ENCODE measurements at regions not wholly inside any gene's neighbourhood (a gene's known extent, or its start where the extent isn't known, plus 50 kb on each side); places are given as distances from the start of the nearest gene placed in this dataset.

DNA sequence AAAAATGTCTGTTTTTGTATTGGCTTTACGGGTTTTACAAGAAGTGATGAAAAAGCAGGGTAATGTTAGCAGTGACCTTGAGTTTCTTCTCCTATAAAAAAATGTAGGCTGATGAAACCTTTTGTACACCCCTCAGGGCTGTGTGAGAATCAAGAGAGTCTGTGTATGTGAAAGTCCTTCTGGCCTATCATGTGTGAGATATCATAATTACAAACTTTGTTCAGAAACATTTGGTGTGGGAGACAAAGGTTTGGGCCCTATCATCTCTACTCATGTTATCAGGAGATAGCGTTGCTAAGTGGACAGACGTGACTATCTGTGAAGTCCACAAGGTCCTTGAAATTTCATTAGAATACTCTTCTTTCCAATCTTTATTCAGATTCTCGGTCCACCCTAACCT lies 170.6 kb upstream of the HAND2 start:
- Histone ChIP-seq H3K4me3 (ENCODE audit: low read depth in 1 of 2, low read length in 2 of 2) (no peak overlapping the region), H3K9me3 (ENCODE audit: control insufficient read depth in 2 of 2, insufficient read depth in 1 of 2, low read depth in 1 of 2, low read length in 1 of 2) (no peaks in the 10 kb centered on the region), H3K4me1 (ENCODE audit: control insufficient read depth in 2 of 2, insufficient read depth in 2 of 2, low read length in 1 of 2) (no peaks in the 10 kb centered on the region), H3K27me3 (ENCODE audit: control insufficient read depth in 1 of 2, insufficient read depth in 2 of 2, low read length in 2 of 2) (no peaks in the 10 kb centered on the region), H3K36me3 (ENCODE audit: control insufficient read depth in 2 of 2, insufficient read depth in 2 of 2, low read length in 1 of 2) (no peaks in the 10 kb centered on the region), H3K27ac (ENCODE audit: low read depth in 2 of 2, low read length in 1 of 2) (no peak overlapping the region)
- WGBS, 2 donors: 86% methylated on average over 4 of the region's 4 CpGs

DNA sequence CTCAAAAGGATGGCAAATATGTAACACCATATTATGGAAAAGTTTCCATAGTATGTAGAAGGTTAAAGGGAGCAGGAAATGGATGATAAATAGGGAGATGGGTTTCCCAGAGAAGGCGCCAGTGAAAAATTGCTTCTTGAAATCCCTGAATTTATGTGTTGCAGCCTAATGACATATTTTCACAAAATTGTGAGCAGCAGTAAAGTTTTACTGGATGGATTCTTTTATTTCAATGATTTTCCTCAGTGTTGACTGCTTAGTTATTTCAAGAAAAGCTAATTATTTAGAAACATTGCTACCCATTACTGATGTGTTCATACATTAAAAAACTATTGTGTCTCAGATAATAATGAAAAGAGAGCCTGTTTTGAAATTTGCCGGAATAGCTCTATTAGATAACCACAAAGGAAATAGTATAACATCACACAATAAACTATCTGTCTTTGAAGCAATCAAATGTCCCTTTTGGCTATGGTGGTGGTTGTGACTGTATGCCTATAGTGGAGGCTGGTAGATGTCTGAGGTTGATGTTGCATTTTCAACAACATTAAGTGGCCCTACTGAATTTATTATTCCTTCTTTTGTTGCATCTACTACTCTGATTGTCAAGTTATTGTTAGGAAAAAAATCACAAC lies 169.9 kb upstream of the HAND2 start:
- Histone ChIP-seq H3K27ac (ENCODE audit: low read depth in 2 of 2, low read length in 1 of 2) (no peak overlapping the region), H3K9me3 (ENCODE audit: control insufficient read depth in 2 of 2, insufficient read depth in 1 of 2, low read depth in 1 of 2, low read length in 1 of 2) (no peaks in the 10 kb centered on the region), H3K4me1 (ENCODE audit: control insufficient read depth in 2 of 2, insufficient read depth in 2 of 2, low read length in 1 of 2) (no peaks in the 10 kb centered on the region), H3K36me3 (ENCODE audit: control insufficient read depth in 2 of 2, insufficient read depth in 2 of 2, low read length in 1 of 2) (no peaks in the 10 kb centered on the region), H3K27me3 (ENCODE audit: control insufficient read depth in 1 of 2, insufficient read depth in 2 of 2, low read length in 2 of 2) (no peaks in the 10 kb centered on the region), H3K4me3 (ENCODE audit: low read depth in 1 of 2, low read length in 2 of 2) (no peak overlapping the region)
- WGBS, 2 donors: 79 to 87% methylated on average over 2 of the region's 2 CpGs

DNA sequence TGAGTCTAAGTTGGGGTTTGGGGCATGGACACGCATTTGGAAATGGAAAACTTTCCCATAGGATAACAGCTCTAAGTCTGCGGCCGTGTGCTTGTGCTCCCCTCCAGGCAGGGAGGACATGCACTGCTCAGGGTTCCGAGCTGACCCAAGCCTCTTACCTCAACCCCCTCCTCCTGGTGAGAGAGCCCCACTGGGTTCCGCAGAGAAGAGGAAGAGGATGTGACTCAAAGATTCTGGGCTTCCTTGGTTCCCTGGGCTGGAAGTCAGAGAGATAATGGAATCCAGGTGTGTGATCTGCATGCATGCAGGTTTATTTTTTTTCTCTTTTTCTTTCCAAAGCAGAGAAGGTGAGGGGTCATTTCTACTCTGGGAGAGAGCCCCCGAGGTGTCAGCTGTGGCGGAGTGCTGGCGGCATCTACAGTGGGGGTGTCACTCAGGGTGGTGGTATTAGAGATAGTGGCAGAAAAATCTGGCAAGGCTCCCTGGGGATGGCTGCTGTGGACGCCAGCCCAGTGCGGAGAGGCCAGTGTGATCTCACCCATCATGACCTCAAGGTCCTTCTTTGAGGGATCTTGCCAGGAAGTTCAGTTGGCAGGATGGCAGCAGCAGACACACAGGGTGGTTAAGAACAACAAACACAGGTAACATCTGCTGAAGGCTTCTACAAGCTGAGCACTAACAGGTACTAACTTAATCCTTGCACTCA lies 168.7 kb upstream of the HAND2 start:
- Histone ChIP-seq H3K27ac (ENCODE audit: low read depth in 2 of 2, low read length in 1 of 2) (no peak overlapping the region), H3K27me3 (ENCODE audit: control insufficient read depth in 1 of 2, insufficient read depth in 2 of 2, low read length in 2 of 2) (no peaks in the 10 kb centered on the region), H3K9me3 (ENCODE audit: control insufficient read depth in 2 of 2, insufficient read depth in 1 of 2, low read depth in 1 of 2, low read length in 1 of 2) (no peaks in the 10 kb centered on the region), H3K4me1 (ENCODE audit: control insufficient read depth in 2 of 2, insufficient read depth in 2 of 2, low read length in 1 of 2) (no peaks in the 10 kb centered on the region), H3K4me3 (ENCODE audit: low read depth in 1 of 2, low read length in 2 of 2) (no peak overlapping the region), H3K36me3 (ENCODE audit: control insufficient read depth in 2 of 2, insufficient read depth in 2 of 2, low read length in 1 of 2) (no peaks in the 10 kb centered on the region)
- WGBS, 2 donors: 74 to 79% methylated on average over 10 of the region's 10 CpGs

DNA sequence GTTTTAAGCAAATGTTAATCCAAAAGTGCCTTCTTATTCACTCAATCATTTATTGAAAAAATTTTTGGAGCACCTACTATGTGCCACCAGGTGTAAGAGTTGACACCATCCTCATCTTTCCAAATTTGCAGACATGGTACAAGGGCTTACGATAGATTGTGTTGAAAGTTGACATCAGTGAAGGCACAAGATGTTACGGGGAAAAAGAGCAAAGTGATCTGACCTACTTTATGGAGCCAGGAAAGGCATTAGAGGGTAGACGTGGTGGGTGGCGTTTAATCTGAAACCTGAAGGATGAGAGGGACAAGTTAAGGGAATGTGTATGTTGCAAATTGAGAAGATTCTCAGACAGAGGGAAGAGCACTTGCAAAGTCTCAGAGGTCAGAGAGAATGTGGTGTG lies 167.8 kb upstream of the HAND2 start:
- Histone ChIP-seq H3K27me3 (ENCODE audit: control insufficient read depth in 1 of 2, insufficient read depth in 2 of 2, low read length in 2 of 2) (no peaks in the 10 kb centered on the region), H3K9me3 (ENCODE audit: control insufficient read depth in 2 of 2, insufficient read depth in 1 of 2, low read depth in 1 of 2, low read length in 1 of 2) (no peaks in the 10 kb centered on the region), H3K27ac (ENCODE audit: low read depth in 2 of 2, low read length in 1 of 2) (no peak overlapping the region), H3K4me3 (ENCODE audit: low read depth in 1 of 2, low read length in 2 of 2) (no peak overlapping the region), H3K36me3 (ENCODE audit: control insufficient read depth in 2 of 2, insufficient read depth in 2 of 2, low read length in 1 of 2) (no peaks in the 10 kb centered on the region), H3K4me1 (ENCODE audit: control insufficient read depth in 2 of 2, insufficient read depth in 2 of 2, low read length in 1 of 2) (no peaks in the 10 kb centered on the region)
- WGBS, 2 donors: 66 to 75% methylated on average over 4 of the region's 4 CpGs

DNA sequence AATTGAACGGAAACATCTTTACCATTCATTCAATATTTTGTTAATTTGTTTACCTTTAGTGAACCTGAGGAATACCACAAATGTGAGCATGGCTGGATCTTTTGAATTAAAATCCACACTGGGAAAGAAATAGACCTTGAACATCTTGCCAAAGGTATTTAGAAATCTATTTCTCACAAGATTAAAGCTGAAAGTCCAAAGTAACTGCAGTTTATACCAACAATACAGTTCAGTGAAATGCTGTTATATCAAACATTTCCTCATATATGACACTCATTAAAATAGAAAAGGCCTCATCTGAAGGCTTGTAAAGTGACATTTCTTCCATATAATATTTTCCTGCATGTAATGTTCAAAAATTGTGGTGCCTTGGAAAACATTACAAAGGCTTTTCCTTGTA lies 166.5 kb upstream of the HAND2 start:
- 66 to 84% methylated on average over 1 of the region's 1 CpG for WGBS, 2 donors

DNA sequence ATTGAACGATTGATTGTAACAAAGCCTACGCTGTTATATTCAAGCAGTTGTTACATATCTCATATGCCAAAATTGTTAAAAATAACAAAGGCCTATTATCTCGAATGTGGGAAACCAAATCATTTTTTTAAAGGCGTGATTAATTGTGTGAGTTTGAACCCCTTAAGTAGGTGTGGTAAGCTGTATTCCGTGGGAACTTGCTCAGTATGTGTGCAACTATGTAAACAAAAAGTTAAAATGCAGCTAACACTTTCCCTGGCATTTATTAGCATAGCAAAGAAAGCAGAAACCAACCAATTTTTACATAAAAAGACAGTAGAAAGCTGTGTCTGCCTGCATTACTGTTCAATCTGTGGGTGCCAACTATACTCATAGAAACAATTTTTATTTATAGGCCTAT lies 166.0 kb upstream of the HAND2 start:
- Histone ChIP-seq H3K27ac (ENCODE audit: low read depth in 2 of 2, low read length in 1 of 2) (no peak overlapping the region), H3K9me3 (ENCODE audit: control insufficient read depth in 2 of 2, insufficient read depth in 1 of 2, low read depth in 1 of 2, low read length in 1 of 2) (no peaks in the 10 kb centered on the region), H3K4me3 (ENCODE audit: low read depth in 1 of 2, low read length in 2 of 2) (no peak overlapping the region), H3K4me1 (ENCODE audit: control insufficient read depth in 2 of 2, insufficient read depth in 2 of 2, low read length in 1 of 2) (no peaks in the 10 kb centered on the region), H3K36me3 (ENCODE audit: control insufficient read depth in 2 of 2, insufficient read depth in 2 of 2, low read length in 1 of 2) (no peaks in the 10 kb centered on the region), H3K27me3 (ENCODE audit: control insufficient read depth in 1 of 2, insufficient read depth in 2 of 2, low read length in 2 of 2) (no peaks in the 10 kb centered on the region)
- WGBS, 2 donors: 29 to 40% methylated on average over 5 of the region's 5 CpGs

More for the DNA sequence above, 166.5 kb upstream of the HAND2 start:
- Histone ChIP-seq H3K27me3 (ENCODE audit: control insufficient read depth in 1 of 2, insufficient read depth in 2 of 2, low read length in 2 of 2) (no peaks in the 10 kb centered on the region), H3K9me3 (ENCODE audit: control insufficient read depth in 2 of 2, insufficient read depth in 1 of 2, low read depth in 1 of 2, low read length in 1 of 2) (no peaks in the 10 kb centered on the region), H3K36me3 (ENCODE audit: control insufficient read depth in 2 of 2, insufficient read depth in 2 of 2, low read length in 1 of 2) (no peaks in the 10 kb centered on the region), H3K4me3 (ENCODE audit: low read depth in 1 of 2, low read length in 2 of 2) (no peak overlapping the region), H3K4me1 (ENCODE audit: control insufficient read depth in 2 of 2, insufficient read depth in 2 of 2, low read length in 1 of 2) (no peaks in the 10 kb centered on the region), H3K27ac (ENCODE audit: low read depth in 2 of 2, low read length in 1 of 2) (no peak overlapping the region)

DNA sequence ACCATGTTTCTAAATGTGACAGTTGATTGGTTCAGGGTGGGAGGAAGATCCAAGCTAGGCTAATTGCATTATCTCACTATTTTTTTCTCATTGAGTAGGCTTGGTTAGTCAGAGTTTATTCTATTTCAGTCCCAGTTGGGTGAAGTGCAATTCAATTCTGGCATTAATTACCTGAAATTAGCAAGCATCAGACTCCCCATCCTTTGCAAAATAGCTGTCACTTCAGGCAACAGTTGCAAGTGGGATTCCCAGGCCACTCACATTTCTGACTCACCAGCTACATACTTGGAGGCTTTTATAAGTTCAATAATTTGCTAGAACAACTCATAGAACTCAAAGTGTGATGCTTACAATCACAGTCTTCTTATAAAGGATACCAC lies 155.8 kb upstream of the HAND2 start:
- no peak overlapping the region for H3K27ac ChIP-seq (ENCODE audit: low read depth in 2 of 2, low read length in 1 of 2)
- no peaks in the 10 kb centered on the region for H3K9me3 ChIP-seq (ENCODE audit: control insufficient read depth in 2 of 2, insufficient read depth in 1 of 2, low read depth in 1 of 2, low read length in 1 of 2)
- H3K36me3 ChIP-seq (ENCODE audit: control insufficient read depth in 2 of 2, insufficient read depth in 2 of 2, low read length in 1 of 2): no peaks in the 10 kb centered on the region
- no peak overlapping the region for H3K4me3 ChIP-seq (ENCODE audit: low read depth in 1 of 2, low read length in 2 of 2)
- H3K4me1 ChIP-seq (ENCODE audit: control insufficient read depth in 2 of 2, insufficient read depth in 2 of 2, low read length in 1 of 2): no peaks in the 10 kb centered on the region
- no peaks in the 10 kb centered on the region for H3K27me3 ChIP-seq (ENCODE audit: control insufficient read depth in 1 of 2, insufficient read depth in 2 of 2, low read length in 2 of 2)

DNA sequence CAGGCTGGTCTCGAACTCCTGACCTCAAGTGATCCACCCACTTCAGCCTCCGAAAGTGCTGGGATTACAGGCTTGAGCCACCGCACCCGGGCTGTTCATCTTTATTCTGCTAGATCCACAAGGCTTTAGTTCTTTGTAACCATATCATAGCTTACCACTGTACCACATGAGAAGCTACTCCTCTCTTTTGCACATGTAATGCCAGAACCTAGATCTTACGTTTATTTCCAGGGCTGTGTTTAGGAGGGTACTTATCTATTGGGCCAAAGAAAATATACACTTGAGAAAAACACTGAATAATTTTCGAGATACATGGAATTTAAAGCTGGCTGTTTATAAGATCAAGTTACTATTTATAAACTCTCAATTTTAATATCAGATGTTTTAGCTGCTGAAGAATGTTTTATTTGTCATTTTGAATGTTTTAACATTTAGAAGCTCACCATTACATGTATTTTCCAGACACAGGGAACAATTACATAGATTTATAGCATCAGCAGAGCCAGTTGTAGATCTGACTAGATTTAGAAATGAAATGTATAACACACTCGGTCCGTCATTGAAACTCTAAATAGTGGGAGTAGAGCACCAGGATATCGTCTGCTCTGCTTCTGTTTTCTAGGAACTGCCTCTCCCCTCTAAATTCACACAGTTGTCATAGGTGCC lies 155.3 kb upstream of the HAND2 start:
- H3K27me3 ChIP-seq (ENCODE audit: control insufficient read depth in 1 of 2, insufficient read depth in 2 of 2, low read length in 2 of 2): no peaks in the 10 kb centered on the region
- no peaks in the 10 kb centered on the region for H3K4me1 ChIP-seq (ENCODE audit: control insufficient read depth in 2 of 2, insufficient read depth in 2 of 2, low read length in 1 of 2)
- 68 to 75% methylated on average over 9 of the region's 9 CpGs for WGBS, 2 donors
- H3K27ac ChIP-seq (ENCODE audit: low read depth in 2 of 2, low read length in 1 of 2): no peak overlapping the region
- no peaks in the 10 kb centered on the region for H3K36me3 ChIP-seq (ENCODE audit: control insufficient read depth in 2 of 2, insufficient read depth in 2 of 2, low read length in 1 of 2)
- no peak overlapping the region for H3K4me3 ChIP-seq (ENCODE audit: low read depth in 1 of 2, low read length in 2 of 2)
- H3K9me3 ChIP-seq (ENCODE audit: control insufficient read depth in 2 of 2, insufficient read depth in 1 of 2, low read depth in 1 of 2, low read length in 1 of 2): no peaks in the 10 kb centered on the region

DNA sequence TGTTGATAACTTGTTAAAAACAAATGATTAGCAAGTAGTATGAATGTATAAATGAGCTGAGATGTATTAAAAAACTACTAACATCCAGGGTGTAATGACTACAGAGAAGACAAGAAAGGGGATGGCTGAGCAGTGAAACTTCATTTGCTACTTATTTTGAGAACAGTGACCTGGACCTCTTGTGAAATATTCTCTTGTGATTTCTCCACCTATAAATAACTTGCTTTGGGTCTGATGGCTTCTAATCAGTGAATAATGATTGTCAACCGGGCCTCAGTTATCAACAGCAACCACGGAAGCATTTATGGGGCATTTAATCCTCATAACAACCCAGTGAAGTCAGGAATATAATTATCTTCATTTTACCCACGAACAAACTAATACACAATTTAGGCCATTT lies 154.2 kb upstream of the HAND2 start:
- no peak overlapping the region for H3K27ac ChIP-seq (ENCODE audit: low read depth in 2 of 2, low read length in 1 of 2)
- H3K36me3 ChIP-seq (ENCODE audit: control insufficient read depth in 2 of 2, insufficient read depth in 2 of 2, low read length in 1 of 2): no peaks in the 10 kb centered on the region
- no peaks in the 10 kb centered on the region for H3K9me3 ChIP-seq (ENCODE audit: control insufficient read depth in 2 of 2, insufficient read depth in 1 of 2, low read depth in 1 of 2, low read length in 1 of 2)
- no peaks in the 10 kb centered on the region for H3K27me3 ChIP-seq (ENCODE audit: control insufficient read depth in 1 of 2, insufficient read depth in 2 of 2, low read length in 2 of 2)
- no peaks in the 10 kb centered on the region for H3K4me1 ChIP-seq (ENCODE audit: control insufficient read depth in 2 of 2, insufficient read depth in 2 of 2, low read length in 1 of 2)
- no peak overlapping the region for H3K4me3 ChIP-seq (ENCODE audit: low read depth in 1 of 2, low read length in 2 of 2)
- 56 to 57% methylated on average over 3 of the region's 3 CpGs for WGBS, 2 donors

DNA sequence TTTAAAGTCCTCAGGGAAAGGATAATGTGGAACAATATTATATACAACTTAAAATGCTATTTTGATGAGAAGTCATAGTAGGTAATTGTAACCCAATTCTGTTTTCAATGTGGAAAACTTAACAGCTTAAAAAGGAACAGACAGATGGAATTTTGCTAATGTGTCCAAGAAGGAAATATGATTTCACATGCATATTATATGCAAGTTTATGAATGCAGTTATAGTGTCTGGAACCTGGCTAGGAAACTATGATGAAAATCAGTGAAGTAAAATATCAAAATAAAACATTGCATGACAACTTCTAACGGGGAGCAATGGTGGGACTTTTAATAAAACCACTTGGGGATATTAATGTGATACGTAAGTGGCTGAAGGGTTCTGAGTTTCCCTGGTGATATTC lies 152.6 kb upstream of the HAND2 start:
- no peak overlapping the region for H3K4me3 ChIP-seq (ENCODE audit: low read depth in 1 of 2, low read length in 2 of 2)
- H3K9me3 ChIP-seq (ENCODE audit: control insufficient read depth in 2 of 2, insufficient read depth in 1 of 2, low read depth in 1 of 2, low read length in 1 of 2): no peaks in the 10 kb centered on the region
- no peak overlapping the region for H3K27ac ChIP-seq (ENCODE audit: low read depth in 2 of 2, low read length in 1 of 2)
- H3K27me3 ChIP-seq (ENCODE audit: control insufficient read depth in 1 of 2, insufficient read depth in 2 of 2, low read length in 2 of 2): no peaks in the 10 kb centered on the region
- H3K36me3 ChIP-seq (ENCODE audit: control insufficient read depth in 2 of 2, insufficient read depth in 2 of 2, low read length in 1 of 2): no peaks in the 10 kb centered on the region
- no peaks in the 10 kb centered on the region for H3K4me1 ChIP-seq (ENCODE audit: control insufficient read depth in 2 of 2, insufficient read depth in 2 of 2, low read length in 1 of 2)
- WGBS, 2 donors: 58 to 89% methylated on average over 2 of the region's 2 CpGs
